Spleen (tissue), 7 donors: ENCODE measurements at regions not wholly inside any gene's neighbourhood (a gene's known extent, or its start where the extent isn't known, plus 50 kb on each side); places are given as distances from the start of the nearest gene placed in this dataset.
"Not testable (repeated sequence)": the region's sequence is repeated elsewhere in the genome, so short reads cannot be mapped to it uniquely, and the experiment has no call there.

Source experiments
- CTCF ChIP-seq, 11 experiments: fragments of 200-600 bp in 7 of 11; fragments of 450-650 bp in 4 of 11; sonication (generic) in 4 of 11; IDR thresholded peaks in 8 of 11; conservative IDR thresholded peaks in 3 of 11; 1 replicate in 7 of 11; 2 replicates in 4 of 11; pipeline versions ENCODE4 v1.4.0 to v1.8.0; 2016 to 2021; ENCODE audit warnings: antibody characterized with exemption in 11 of 11, inconsistent platforms in 4 of 11, mild to moderate bottlenecking in 1 of 11
- POLR2A ChIP-seq, 3 donors: fragments of 450-650 bp; IDR thresholded peaks; one replicate each; pipeline ENCODE4 v1.5.1; 2017; ENCODE audit warnings: antibody characterized with exemption in 3 of 3, mild to moderate bottlenecking in 1 of 3
- donor health status: DM: no; HTN: no; CAD: no; lungs with moderate emphysema.
- donor health status: DM: no; HTN: no; CAD: no.
- donor health status: DM: no; HTN: no; CAD: no.

DNA sequence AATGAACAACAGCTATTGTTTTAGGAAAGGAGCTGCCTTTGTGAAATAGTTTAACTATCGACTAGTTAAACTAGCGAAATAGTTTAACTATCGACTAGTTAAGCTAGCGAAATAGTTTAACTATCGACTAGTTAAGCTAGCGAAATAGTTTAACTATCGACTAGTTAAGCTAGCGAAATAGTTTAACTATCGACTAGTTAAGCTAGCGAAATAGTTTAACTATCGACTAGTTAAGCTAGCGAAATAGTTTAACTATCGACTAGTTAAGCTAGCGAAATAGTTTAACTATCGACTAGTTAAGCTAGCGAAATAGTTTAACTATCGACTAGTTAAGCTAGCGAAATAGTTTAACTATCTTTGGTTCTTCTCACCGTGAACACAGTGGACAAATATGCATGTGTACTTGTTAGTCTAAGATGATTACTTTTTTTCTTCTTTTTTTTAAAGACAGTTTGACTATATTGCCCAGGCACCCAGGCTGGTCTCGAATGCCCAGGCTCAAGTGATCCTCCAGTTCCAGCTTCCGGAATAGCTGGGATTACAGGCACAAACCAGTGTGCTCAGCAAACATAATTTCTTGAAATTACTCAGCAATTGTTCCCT is 76.9 kb downstream of the PTTG1 start:
- not testable (repeated sequence) for TF ChIP-seq POLR2A (IDR thresholded peaks at IDR 0.05); CTCF (IDR thresholded peaks at IDR 0.05 in 8 of 11, conservative IDR thresholded peaks at IDR 0.05 in 3 of 11)
